HL-60 (cell line): ENCODE measurements at regions not wholly inside any gene's neighbourhood (a gene's known extent, or its start where the extent isn't known, plus 50 kb on each side); places are given as distances from the start of the nearest gene placed in this dataset.

Experiments used
- DNase-seq, 2 experiments: peaks; one replicate each; pipeline ENCODE4 v3.0.0-alpha.2; 2010 to 2020; ENCODE audit warnings: low read depth in 1 of 2, low spot score in 1 of 2
- H3K27ac ChIP-seq: fragments of 250-450 bp; sonication (Bioruptor Pico); replicated peaks from 2 replicates; pipeline ENCODE4 v1.5.1; 2020; ENCODE audit warnings: mild to moderate bottlenecking, moderate library complexity
- H3K27me3 ChIP-seq: fragments of 250-450 bp; sonication (Bioruptor Pico); 2 replicates; pipeline ENCODE4 v1.5.1; 2021; ENCODE audit warnings: mild to moderate bottlenecking, moderate library complexity; ENCODE audit not compliant: insufficient read depth, poor library complexity, severe bottlenecking
- H3K4me3 ChIP-seq: replicated peaks from 2 replicates; pipeline ENCODE4 v1.5.1; 2011; ENCODE audit warnings: mild to moderate bottlenecking, control low read depth, low read length; ENCODE audit not compliant: insufficient read depth
- CTCF ChIP-seq: IDR thresholded peaks from one replicate; pipeline ENCODE4 v1.5.1; 2011; ENCODE audit warnings: low read length, control low read depth, inconsistent platforms; ENCODE audit not compliant: insufficient read depth
- GABPA ChIP-seq: IDR thresholded peaks from 2 replicates; pipeline ENCODE4 v1.6.1; 2012; ENCODE audit warnings: low read depth
- POLR2AphosphoS5 ChIP-seq: IDR thresholded peaks from 2 replicates; pipeline ENCODE4 v1.6.1; 2012; ENCODE audit warnings: low read depth
- REST ChIP-seq: IDR thresholded peaks from 2 replicates; pipeline ENCODE4 v1.6.1; 2012; ENCODE audit warnings: low read depth; ENCODE audit not compliant: insufficient replicate concordance
- SPI1 ChIP-seq: IDR thresholded peaks from 2 replicates; pipeline ENCODE4 v1.6.1; 2012; ENCODE audit warnings: low read depth, mild to moderate bottlenecking, borderline replicate concordance

GRCh38 chr6:115396112-115396906, 664.4 kb downstream of the FRK start:
- Histone ChIP-seq H3K4me3 (no peak overlapping the region), H3K27me3 (no peaks in the 10 kb centered on the region), H3K27ac (no peak overlapping the region)
- no peak for DNase-seq
- TF ChIP-seq GABPA (no peak), REST (no peak), POLR2AphosphoS5 (no peak), CTCF (no peak), SPI1 (no peak)

- TF ChIP-seq GABPA, result no peak
- no peak for TF ChIP-seq POLR2AphosphoS5
- TF ChIP-seq CTCF, result no peak
- no peak for TF ChIP-seq SPI1
- no peak for TF ChIP-seq REST
- no peak overlapping the region for H3K4me3 ChIP-seq
- H3K27ac ChIP-seq, result no peak overlapping the region
- H3K27me3 ChIP-seq, result no peaks in the 10 kb centered on the region
- no peak for DNase-seq
Measured at GRCh38 chr6:115393821-115394220, 666.9 kb downstream of the FRK start.

- Histone ChIP-seq H3K27ac (no peak overlapping the region), H3K27me3 (no peaks in the 10 kb centered on the region)
- no peak for DNase-seq
Measured at GRCh38 chr6:115370202-115370601, 690.5 kb downstream of the FRK start.

More at GRCh38 chr6:115370202-115370601, 690.5 kb downstream of the FRK start:
- TF ChIP-seq CTCF (no peak), SPI1 (no peak), REST (no peak), POLR2AphosphoS5 (no peak), GABPA (no peak)
- H3K4me3 ChIP-seq, result no peak overlapping the region
